Stimulated activated CD4-positive, alpha-beta T cell treated with anti-CD3 and anti-CD28 coated beads, Interleukin-4, amount 100 ng/mL, for 24 hours (primary cell): ENCODE measurements at regions not wholly inside any gene's neighbourhood (a gene's known extent, or its start where the extent isn't known, plus 50 kb on each side); places are given as distances from the start of the nearest gene placed in this dataset.

Experiments used
- DNase-seq: peaks from one replicate; pipeline ENCODE4 v3.0.0-alpha.2; 2020

DNA sequence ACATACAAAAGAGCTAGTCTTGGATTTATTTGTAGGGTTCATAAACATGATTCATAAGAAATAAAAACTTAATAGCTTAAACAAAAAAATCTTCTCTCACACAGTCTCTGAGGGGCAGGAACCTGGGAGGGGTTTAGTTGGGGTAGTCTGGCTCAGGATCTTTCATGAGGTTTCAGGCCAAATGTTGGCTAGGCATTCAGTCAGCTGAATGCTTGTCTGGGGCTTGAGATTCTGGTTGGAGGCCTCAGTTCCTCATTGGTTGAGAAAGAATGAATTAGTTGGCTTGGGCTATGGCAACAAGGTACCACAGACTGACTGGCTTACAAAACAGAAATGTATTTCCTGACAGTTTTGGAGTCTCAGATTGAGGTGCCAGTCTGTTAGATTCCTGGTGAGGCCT lies 74.3 kb downstream of the ANKRD7 start:
- DNase-seq, result no peak

DNA sequence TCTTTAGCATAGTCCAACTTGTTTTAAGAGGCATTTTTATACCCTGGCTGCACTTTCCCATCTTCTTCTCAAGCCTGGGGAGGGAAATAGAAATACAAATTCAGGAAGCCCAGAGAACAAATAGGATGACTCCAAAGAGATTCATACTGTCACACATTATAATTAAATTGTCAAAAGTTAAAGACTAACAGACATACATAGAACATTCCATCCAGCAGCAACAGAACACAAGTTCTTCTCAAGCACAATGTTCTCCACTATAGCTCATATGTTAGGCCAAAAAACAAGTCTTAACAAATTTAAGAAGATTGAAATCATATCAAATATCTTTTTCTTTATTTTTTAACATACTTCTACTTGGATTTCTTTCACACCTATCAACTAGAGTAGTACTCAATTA lies 75.7 kb downstream of the ANKRD7 start:
- no peak for DNase-seq

DNA sequence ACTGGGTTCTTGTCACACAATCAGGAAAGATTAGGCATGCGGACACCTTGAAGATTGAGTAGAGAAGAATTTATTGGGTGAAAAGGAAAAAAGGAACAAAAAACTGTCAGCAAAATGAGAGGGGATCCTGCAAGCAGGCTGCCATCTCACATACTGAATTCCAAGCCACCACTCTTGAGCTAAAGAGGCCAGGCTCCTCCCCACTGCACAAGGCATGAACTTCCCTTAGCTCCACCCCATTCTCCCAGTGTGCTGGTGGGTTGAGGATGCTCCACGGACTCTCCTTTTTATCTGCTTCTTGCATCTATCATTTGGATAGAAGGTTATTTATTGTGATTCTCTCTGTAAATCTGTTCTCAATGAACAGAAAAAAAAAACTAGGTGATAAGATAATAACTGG lies 79.6 kb downstream of the ANKRD7 start:
- DNase-seq, result no peak

DNA sequence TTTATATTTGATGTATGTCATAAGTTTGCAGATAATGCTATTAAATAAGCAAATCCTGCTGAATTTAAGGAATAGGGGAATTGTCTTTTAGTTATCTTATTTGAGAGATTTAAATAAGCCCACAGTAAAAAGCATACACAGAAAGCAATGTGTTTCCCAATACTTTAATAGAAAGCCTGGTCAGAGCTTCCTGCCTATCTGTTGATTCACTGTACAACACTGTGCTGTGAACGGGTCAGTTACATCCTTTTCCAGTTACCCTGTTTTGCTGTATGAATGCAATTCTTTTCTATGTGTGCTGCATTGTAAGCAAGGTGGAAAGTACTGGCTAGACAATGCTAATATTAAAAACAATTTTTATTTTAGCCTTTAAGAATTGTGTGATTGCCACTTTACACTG lies 81.2 kb downstream of the ANKRD7 start:
- no peak for DNase-seq

DNA sequence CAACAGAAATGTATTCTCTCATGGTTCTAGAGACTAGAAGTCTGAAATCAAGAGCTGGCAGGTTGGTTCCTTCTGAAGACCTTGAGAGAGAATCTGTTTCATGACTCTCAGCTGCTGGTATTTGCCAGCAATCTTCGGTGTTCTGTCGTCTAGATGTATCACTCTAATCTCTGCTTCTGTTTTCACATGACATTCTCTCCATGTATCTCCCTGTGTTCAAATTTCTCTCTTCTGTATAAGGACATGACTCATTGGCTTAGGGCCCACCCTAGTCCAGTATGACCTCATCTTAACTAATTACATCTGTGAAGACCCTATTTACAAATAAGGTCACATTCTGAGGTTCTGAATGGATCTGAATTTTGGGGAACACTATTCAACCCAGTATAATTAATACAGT lies 82.3 kb downstream of the ANKRD7 start:
- no peak for DNase-seq

DNA sequence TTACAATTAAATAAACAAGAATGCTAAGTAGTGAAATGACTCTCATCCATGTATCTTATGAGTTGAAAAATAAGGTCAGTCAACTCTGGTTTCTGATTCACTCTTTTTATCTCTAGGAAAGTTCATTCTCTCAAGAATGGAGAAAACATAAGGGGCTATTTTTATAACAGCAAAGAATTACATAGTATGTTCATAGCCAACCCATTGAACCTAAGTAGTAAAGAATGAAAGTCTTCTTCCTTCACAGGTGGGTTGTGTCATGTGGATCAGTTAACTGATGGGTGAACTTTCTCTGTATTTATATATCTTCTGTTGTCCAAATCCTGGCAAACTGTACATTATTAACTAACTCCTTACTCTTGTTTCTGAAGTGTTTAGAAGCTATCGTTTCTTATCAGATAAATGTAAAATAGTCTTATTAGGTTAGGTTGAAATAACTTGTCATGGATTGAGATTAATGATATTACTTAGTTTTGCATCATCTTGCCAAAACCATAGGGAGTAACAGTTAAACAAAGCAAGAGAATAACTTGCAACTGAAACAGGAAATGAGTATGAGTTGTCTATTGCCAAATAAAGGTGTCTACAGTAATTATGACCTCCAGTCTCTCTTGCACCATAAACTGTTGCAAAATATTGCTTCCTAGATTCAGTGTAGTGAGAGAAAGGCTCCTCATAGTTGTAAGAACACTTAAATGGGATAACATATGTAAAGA lies 86.8 kb downstream of the ANKRD7 start:
- DNase-seq, result no peak

DNA sequence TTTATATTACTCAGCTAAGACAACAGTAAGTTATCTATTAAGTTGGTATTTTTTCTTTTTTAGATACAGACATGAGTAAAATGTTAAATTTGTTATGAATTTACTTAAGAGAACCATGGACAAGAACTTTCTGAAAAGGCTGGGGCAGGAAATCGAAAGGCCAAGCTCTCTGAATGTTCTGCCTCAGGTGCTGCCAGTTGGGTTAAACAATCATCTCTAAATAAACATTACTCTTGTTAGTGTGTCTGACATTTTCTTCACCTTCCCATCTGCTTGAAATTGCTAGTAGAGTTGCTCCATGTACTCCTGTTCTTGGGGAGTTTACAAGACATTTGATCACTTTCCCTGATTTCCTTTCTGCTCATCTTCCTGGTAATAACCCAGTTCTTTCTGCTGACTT lies 87.5 kb downstream of the ANKRD7 start:
- no peak for DNase-seq

DNA sequence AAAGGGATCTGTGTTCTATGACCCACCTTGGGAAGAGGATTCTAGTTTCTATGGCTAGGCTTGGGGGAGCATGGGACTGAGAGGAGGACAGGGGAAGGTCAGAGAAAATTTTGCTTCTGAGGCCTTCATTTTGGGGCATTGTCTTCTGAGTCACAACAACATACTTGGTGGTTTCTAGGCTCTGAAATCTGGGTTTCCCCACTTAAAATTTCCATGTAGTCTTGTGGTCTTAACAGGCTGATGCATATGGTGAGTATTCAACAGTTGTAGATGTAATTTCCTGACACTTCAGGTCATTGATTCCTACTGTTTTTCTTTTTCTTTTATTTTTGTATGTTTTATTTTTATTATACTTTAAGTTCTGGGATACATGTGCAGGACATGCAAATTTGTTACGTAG lies 88.5 kb downstream of the ANKRD7 start:
- no peak for DNase-seq

DNA sequence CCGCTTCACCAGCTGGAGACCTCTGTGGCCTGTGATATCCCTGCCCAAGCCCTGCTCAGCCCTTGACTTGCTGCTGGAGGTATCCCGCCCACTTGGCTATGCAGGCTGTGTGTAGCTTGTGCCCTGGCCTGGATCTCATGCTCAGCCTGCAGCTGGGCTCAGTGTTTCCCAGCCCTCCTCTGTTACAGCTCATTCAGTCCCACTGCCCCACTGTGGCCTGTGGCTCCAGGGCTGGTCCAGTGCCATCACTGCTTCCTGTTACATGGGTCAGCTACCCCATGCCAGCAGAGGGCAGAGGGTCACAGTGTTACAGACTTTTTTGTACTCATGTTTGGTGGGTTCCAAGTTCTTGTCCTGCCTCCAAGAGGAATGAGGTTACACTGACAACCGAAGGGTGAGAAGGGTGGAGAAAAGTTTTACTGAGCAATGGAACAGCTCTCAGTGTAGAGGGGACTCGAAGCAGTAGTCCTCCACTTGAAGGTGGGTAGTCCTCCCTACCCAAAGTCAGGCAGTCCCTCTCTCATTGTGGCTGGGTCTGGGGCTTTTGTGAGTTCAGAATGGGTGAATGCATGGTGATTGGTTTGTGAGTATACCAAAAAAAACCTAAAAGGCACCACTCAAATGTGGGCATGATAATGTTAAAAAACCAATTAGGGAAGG lies 100.4 kb downstream of the ANKRD7 start:
- no peak for DNase-seq

DNA sequence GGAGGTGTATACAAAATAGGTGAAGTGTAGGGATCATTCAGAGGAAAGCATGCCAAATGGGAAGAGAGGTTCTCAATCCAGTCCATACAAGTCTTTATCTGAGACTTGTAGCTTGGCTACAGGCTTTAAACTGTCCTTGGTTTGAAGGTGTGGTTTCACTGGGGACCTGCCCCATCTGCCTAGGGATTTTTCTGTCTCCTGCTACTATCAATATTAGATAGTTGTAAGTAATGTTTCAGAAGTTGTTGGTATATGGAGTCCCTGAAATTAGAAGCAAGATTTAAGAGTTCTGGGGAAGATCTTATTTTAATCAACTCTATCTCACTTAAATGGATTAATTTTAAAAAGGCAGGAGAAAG lies 100.9 kb downstream of the ANKRD7 start:
- DNase-seq, result no peak

DNA sequence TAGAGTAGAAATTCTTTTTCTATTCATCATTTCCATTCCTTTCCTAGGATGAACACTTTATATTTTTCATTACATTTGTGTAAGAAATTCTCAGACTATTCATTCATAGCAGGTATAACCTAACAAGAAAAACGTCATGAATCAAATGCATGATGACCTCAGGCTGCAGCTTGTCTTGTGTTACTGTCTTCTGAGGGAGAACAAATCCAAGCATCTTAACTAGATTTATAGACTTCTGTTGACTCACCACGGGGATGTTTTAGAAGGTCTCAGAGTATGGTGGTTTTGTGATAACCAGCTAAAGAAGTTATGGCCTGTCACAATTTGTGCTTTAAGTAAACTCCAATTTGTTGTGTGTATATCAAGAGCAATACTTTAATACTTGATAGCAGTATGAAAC lies 102.7 kb downstream of the ANKRD7 start:
- DNase-seq, result no peak

DNA sequence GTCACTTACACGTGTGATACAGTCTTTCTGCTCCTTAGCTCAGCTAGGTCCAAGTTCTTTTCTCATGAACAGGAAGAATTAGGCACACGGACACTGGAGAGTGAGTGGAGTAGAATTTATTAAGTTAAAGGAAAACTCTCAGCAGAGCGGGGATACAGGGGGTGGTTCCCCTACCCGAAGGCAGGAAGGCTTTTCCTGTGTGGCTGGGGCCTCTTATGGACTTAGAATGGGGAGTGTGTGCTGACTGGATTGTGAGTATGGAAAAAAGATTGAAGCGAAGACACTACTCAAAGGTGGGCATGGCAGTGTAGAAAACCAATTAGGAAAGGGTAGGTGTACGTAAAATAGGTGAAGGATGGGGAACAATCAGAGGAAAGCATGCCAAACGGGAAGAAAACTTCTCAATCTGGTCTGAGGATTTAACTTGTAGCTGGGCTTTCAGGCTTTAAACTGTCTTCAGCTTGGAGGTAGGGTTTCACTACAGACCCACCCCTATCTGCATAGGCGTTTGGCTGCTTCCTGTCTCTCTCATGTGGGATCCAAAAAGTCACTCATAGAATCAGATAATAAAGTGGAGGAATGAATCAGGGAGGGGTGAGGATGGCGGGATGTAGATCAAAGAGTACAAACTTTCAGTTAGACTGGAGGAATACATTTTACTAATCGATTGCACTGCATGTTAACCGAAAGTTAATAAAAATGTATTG lies 104.2 kb downstream of the ANKRD7 start:
- DNase-seq, result no peak

DNA sequence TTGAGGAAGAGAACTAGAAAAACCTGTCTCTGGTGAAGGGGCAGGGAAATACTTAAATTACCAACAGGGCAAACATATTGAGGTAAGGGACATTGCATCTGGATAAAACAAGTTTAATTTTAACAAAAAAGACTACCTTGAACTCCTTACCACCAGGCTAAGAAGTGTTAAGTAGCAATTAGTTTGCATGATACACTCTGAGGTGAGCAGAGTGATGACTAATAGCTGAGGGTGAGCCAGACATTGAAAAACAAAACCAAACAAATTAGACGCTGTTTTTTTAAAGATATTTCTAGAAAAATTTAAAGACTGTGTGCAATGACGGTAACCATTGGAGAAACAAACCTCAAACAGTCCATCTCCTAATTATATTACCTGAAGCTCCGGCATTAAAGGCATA lies 105.9 kb downstream of the ANKRD7 start:
- DNase-seq, result no peak

DNA sequence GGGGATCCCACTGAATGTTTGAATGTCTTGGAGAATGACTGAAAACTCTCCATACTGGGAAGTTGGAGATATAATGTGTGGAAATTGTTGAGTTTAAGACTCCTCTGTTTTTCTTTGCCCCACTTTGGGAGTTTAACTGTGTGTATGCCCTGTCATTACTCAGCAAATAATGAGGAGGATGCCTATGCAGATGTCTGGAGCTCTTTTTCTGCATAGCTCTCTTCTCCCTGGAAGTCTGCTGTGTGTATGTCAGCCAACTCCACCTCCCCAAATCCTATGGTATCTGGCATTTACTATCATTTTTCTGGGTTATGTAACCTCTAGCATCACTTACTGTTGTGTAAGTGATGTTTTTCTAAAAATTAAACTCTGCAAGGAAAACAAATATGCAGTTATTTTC lies 122.2 kb downstream of the ANKRD7 start:
- DNase-seq, result no peak

DNA sequence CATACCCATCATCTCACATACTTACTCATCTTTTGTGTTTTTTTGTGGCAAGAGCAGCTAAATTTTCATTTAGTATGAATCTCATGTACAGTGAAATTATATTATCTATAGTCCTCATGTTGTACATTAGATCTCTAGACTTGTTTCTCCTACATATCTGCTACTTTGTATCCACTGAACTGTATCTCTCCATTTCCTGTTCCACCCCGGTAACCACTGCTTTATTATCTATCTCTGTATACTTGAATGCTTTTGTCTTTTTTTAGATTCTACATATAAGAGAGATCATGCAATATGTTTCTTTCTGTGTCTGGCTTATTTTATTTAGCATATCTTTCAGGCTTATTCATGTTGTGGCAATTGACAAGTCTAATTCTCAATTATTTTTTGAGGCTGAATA lies 125.1 kb downstream of the ANKRD7 start:
- DNase-seq, result no peak

DNA sequence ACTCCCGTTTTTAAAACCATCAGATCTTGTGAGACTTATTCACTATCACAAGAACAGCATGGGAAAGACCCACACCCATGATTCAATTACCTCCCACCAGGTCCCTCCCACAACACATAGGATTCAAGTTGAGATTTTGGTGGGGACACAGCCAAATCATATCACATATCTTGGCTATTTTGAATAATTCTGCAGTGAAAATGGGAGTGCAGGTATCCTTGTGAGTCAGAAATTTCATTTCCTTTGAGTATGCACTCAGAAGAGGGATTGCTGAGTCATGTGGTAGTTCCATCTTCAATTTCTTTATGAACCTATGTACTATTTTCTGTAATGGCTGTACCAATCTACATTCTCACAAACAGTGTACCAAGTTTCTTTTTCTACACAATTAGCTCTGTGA lies 125.8 kb downstream of the ANKRD7 start:
- no peak for DNase-seq

DNA sequence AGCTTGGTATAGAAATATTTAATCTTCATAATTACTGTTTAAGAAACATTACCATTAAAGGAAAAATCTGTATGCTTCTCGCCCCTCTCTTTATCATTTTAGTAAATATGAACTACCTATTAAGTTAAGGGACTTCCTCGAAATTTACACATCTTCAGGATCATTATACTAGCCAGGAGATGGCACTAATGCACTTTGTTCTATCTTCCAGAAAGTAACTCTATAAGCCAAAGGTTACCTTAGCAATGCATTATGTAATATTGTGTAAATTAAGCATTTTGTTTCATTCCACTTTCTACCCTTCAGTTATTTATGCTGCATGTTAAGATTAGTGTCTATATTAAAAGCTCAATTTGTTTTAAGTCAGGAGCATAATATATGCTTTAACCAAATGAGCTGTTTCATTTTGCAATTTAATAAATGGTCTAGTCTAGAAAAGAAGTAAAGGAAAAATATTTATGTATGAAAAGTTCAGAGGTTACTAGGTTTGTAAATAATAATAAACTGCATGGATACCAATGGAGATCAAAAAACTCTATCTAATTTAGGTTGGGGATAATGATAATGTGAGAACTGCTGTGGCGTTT lies 128.5 kb downstream of the ANKRD7 start:
- DNase-seq, result no peak

DNA sequence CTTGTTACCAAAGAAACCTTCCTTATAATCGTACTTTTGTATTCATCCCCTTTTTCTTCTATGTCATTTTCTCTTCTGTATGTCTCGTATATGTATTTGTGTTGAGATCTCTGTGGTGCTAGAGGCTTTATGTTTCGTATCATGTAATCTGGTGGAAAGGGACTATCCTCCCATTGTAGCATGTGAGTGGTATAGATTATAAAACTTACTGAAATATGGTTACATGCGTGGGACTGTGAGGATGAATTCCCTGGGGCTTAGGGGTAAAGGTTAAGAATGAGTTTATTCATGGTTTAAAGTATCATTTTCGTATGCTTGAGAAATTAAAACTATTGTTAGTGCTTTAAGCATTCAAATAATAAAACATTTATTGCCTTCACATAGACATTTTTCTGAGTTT lies 141.9 kb downstream of the ANKRD7 start:
- DNase-seq, result no peak

DNA sequence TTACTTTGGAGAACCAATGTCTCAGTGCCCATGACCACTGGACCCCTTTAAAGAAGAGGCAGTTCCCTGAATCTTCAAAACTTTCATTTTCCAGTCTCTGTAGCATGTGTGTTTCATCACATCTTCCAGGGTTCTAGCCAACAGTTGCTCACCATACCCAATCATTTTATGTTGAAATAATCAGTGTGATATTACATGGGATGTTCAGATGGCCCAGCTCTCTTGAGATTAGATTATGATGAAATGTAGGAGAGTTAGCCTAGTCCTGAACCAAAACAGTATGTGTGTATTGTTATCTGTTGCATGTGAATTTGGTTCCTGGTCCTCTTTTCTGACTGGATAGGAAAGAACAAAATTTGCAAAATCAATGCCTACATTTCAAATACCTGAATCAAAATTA lies 144.5 kb downstream of the ANKRD7 start:
- DNase-seq, result no peak

DNA sequence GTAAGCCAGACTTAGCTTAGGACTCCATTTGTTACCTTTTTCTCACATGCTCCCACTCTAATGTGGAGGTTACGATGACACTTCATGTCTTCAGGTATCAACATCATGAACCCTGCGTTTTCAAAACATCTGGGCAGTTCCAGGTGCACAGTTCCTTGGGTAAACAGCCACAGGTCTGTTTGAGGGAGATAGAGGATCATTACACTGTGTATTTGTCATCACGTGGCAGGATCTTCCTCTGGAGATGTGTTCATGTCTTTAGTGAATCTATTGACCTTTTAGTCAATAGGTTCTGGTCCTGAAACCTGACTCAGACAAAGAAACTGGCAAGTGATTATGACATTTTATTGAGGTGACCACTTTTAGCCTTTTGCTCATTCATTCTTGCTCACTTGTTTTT lies 145.5 kb downstream of the ANKRD7 start:
- DNase-seq, result no peak

DNA sequence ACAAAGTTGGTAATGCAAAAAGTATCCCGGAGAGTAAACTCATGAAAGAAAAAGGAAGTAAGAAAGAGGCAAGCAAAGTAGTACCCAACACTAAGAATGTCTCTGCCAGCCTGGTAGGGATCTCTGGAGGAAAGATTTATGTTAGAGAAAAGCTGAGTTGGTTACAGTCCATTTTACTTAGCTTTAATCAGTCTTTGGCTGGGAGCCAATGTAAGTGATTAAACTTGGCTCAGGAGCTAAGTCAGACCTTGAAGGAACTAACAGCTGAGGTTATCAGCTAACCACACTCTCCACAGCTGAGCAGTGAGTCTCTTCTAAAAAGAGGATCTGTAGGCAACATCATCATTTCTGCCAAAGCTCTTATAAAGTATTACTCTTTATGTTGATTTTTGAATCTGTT lies 148.0 kb downstream of the ANKRD7 start:
- DNase-seq, result no peak

DNA sequence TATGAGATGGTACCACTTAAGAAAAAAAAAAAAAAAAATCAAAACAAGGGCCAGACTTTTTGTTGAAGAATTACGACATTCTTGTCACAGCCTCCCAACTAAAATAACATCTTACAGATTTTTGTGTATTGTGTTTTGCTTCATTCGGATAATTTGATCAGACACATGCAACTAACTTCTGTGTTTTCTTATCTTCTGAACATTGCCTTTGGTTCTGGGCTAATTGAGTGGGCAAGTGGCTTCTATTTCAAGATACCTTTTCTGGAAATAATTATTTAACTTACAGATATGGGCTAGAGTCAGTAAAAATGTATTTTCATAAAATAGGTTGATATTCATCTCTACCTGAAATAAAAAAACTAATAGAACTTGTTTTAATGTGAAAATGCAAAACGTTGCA lies 165.1 kb downstream of the ANKRD7 start:
- no peak for DNase-seq

DNA sequence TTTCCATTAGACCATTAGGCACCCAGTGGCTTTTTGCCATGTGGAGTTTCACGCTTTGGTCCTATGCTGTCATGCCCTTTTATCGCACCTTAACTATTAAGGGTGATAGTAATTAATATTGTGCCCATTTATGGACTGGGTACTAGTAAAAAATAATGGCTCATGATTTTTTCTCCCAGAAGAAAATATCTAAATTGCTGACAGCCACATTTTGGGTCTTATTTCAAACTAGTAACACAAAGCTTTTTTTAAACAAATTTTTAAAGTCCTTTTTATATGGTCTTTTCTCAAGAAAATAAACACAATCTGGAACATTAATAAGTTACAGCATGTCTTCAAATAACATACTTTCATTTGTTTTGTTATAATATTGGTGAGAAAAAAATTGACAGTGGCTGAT lies 179.7 kb downstream of the ANKRD7 start:
- no peak for DNase-seq

DNA sequence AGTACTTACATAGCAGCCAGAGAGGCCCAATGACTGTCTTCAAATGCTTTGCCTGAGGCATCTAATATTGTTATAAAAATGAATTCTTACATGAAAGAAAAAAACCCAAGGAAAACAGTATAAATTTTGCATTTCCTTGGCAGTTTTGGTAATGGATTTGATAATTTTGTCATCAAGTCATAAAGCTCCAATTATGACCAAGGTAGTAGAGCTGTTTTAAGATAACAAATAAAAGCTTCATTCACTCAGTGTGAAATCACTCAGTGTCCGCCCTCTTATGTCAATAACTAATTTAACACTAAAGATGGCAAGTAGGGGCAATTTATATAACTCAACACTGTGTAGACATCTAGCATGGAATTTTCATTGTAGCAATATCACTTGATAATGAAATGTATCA lies 193.9 kb downstream of the ANKRD7 start:
- no peak for DNase-seq
